ENCODE measurements at regions not wholly inside any gene's neighbourhood (a gene's known extent, or its start where the extent isn't known, plus 50 kb on each side); places are given as distances from the start of the nearest gene placed in this dataset.

DNA sequence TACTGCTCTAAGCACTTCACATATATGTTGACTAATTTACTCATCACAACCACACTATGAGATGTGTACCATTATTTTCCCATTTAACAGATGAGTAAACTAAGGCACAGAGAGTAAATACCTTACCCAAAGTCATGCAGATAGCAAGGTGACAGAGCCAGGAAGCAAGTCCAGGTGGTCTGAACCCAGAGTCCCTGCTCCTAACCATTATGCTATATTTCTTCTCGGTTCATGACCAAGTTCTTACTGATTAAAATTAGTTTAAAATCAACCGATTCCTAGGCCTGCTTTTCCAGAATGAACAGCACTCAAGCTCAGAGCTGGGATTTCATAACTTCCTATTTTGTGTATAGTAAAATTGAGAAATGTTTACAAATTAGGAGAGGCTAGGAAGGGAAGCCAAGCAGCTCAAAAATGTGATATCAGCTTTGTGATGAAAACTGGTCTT, 85.5 kb upstream of the EGLN3 start (continued):
- TF ChIP-seq ZNF563 (CRISPR knock-in tag; IDR thresholded peaks at IDR 0.05) (no peak), ZNF616 (CRISPR knock-in tag; IDR thresholded peaks at IDR 0.05; ENCODE audit: low read depth) (no peak), CBX2 (IDR thresholded peaks at IDR 0.05; ENCODE audit: low read depth, low read length) (no peak), CBX2 (CRISPR knock-in tag; IDR thresholded peaks at IDR 0.05; ENCODE audit: low read depth) (no peak), GFI1 (CRISPR knock-in tag; IDR thresholded peaks at IDR 0.05; ENCODE audit: borderline replicate concordance) (no peak), ZNF180 (CRISPR knock-in tag; IDR thresholded peaks at IDR 0.05; ENCODE audit: borderline replicate concordance, low read depth) (no peak), ZFP36L2 (CRISPR knock-in tag; IDR thresholded peaks at IDR 0.05) (0 out of 2 replicates have a peak, but pooled peaks have one; percentile 34), HIVEP1 (CRISPR knock-in tag; IDR thresholded peaks at IDR 0.05) (no peak), ZNF232 (CRISPR knock-in tag; IDR thresholded peaks at IDR 0.05; ENCODE audit: borderline replicate concordance) (0 out of 2 replicates have a peak, but pooled peaks have one; percentile 56), ZNF878 (CRISPR knock-in tag; IDR thresholded peaks at IDR 0.05) (no peak), ZNF460 (CRISPR knock-in tag; IDR thresholded peaks at IDR 0.05; ENCODE audit: borderline replicate concordance) (no peak), BRCA1 (CRISPR knock-in tag; IDR thresholded peaks at IDR 0.05) (0 out of 2 replicates have a peak, but pooled peaks have one; percentile 20), TCF7L2 (IDR thresholded peaks at IDR 0.05; ENCODE audit: low read depth, low read length) (no peak), ADNP (CRISPR knock-in tag; IDR thresholded peaks at IDR 0.05) (peak; percentile 79; the same call in 1 of the 2 replicates), KDM2A (CRISPR knock-in tag; IDR thresholded peaks at IDR 0.05; ENCODE audit: borderline replicate concordance, low read depth) (no peak), ZNF879 (CRISPR knock-in tag; IDR thresholded peaks at IDR 0.05) (no peak), TBX2 (CRISPR knock-in tag; IDR thresholded peaks at IDR 0.05; ENCODE audit: borderline replicate concordance) (0 out of 2 replicates have a peak, but pooled peaks have one; percentile 14), SIX4 (CRISPR knock-in tag; IDR thresholded peaks at IDR 0.05) (no peak)
- TF ChIP-seq, protein P1, sequence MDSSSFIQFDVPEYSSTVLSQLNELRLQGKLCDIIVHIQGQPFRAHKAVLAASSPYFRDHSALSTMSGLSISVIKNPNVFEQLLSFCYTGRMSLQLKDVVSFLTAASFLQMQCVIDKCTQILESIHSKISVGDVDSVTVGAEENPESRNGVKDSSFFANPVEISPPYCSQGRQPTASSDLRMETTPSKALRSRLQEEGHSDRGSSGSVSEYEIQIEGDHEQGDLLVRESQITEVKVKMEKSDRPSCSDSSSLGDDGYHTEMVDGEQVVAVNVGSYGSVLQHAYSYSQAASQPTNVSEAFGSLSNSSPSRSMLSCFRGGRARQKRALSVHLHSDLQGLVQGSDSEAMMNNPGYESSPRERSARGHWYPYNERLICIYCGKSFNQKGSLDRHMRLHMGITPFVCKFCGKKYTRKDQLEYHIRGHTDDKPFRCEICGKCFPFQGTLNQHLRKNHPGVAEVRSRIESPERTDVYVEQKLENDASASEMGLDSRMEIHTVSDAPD (CRISPR knock-in tag; IDR thresholded peaks at IDR 0.05), result no peak
- TF ChIP-seq, protein P2, sequence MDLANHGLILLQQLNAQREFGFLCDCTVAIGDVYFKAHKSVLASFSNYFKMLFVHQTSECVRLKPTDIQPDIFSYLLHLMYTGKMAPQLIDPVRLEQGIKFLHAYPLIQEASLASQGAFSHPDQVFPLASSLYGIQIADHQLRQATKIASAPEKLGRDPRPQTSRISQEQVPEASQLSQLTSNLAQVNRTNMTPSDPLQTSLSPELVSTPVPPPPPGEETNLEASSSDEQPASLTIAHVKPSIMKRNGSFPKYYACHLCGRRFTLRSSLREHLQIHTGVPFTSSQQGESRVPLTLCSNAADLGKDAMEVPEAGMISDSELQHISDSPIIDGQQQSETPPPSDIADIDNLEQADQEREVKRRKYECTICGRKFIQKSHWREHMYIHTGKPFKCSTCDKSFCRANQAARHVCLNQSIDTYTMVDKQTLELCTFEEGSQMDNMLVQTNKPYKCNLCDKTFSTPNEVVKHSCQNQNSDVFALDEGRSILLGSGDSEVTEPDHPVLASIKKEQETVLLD (CRISPR knock-in tag; IDR thresholded peaks at IDR 0.05; ENCODE audit: low read depth), result no peak
- TF ChIP-seq, protein P3, sequence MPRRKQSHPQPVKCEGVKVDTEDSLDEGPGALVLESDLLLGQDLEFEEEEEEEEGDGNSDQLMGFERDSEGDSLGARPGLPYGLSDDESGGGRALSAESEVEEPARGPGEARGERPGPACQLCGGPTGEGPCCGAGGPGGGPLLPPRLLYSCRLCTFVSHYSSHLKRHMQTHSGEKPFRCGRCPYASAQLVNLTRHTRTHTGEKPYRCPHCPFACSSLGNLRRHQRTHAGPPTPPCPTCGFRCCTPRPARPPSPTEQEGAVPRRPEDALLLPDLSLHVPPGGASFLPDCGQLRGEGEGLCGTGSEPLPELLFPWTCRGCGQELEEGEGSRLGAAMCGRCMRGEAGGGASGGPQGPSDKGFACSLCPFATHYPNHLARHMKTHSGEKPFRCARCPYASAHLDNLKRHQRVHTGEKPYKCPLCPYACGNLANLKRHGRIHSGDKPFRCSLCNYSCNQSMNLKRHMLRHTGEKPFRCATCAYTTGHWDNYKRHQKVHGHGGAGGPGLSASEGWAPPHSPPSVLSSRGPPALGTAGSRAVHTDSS (CRISPR knock-in tag; conservative IDR thresholded peaks at IDR 0.05), result no peak
- TF ChIP-seq, protein P4, sequence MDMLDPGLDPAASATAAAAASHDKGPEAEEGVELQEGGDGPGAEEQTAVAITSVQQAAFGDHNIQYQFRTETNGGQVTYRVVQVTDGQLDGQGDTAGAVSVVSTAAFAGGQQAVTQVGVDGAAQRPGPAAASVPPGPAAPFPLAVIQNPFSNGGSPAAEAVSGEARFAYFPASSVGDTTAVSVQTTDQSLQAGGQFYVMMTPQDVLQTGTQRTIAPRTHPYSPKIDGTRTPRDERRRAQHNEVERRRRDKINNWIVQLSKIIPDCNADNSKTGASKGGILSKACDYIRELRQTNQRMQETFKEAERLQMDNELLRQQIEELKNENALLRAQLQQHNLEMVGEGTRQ (IDR thresholded peaks at IDR 0.05; ENCODE audit: low read depth, low read length), result no peak
- TF ChIP-seq, protein P4 (CRISPR knock-in tag; IDR thresholded peaks at IDR 0.05; ENCODE audit: borderline replicate concordance), result no peak

Measured in HepG2 (cell line).